Uterus (tissue), 2 donors: ENCODE measurements at regions not wholly inside any gene's neighbourhood (a gene's known extent, or its start where the extent isn't known, plus 50 kb on each side); places are given as distances from the start of the nearest gene placed in this dataset.

Experiments used
- POLR2A ChIP-seq, 2 donors: fragments of 450-650 bp; IDR thresholded peaks; one replicate each; pipeline ENCODE4 v1.6.1; 2016; ENCODE audit warnings: antibody characterized with exemption in 2 of 2, mild to moderate bottlenecking in 1 of 2, moderate library complexity in 1 of 2
- TF ChIP-seq, protein P1 (sequence below), 4 experiments: fragments of 200-600 bp in 2 of 4; fragments of 450-650 bp in 2 of 4; sonication (generic) in 2 of 4; IDR thresholded peaks; one replicate each; pipeline ENCODE4 v1.5.1; 2016 to 2019; ENCODE audit warnings: antibody characterized with exemption in 4 of 4, mild to moderate bottlenecking in 2 of 4, moderate library complexity in 1 of 4

DNA sequence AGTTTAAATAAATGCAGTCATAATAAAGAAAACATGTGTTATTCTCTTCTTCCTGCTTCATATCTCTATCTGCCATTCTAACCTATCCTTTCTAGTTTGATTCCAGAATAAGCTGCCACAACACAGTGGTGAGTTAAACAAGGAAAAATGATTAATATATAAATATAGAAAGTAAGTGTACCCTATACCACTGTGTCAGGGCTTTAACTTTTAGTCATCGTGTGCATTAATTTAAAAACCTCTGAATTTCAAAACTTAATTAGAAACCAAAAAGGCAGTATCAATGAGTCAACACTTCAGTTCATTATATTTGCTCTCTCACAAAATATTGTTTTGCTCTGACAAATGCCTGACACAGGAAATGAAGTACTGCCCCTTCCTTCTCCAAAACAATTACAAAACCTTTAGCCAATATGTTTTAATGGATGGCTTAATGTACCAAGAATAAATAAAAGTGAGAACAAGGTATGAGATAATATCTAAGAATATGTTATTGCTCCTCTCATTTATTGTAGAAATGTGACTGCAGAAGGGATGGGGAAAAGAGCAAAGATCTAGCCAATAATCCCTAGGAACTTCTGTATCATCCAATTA is 634.8 kb downstream of the KCNT2 start:
- TF ChIP-seq, protein P1, sequence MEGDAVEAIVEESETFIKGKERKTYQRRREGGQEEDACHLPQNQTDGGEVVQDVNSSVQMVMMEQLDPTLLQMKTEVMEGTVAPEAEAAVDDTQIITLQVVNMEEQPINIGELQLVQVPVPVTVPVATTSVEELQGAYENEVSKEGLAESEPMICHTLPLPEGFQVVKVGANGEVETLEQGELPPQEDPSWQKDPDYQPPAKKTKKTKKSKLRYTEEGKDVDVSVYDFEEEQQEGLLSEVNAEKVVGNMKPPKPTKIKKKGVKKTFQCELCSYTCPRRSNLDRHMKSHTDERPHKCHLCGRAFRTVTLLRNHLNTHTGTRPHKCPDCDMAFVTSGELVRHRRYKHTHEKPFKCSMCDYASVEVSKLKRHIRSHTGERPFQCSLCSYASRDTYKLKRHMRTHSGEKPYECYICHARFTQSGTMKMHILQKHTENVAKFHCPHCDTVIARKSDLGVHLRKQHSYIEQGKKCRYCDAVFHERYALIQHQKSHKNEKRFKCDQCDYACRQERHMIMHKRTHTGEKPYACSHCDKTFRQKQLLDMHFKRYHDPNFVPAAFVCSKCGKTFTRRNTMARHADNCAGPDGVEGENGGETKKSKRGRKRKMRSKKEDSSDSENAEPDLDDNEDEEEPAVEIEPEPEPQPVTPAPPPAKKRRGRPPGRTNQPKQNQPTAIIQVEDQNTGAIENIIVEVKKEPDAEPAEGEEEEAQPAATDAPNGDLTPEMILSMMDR (IDR thresholded peaks at IDR 0.05): no peak
- TF ChIP-seq POLR2A (IDR thresholded peaks at IDR 0.05): no peak
